GM19351 (cell line): ENCODE measurements at regions not wholly inside any gene's neighbourhood (a gene's known extent, or its start where the extent isn't known, plus 50 kb on each side); places are given as distances from the start of the nearest gene placed in this dataset.

ENCODE experiments used
- ATAC-seq: cut with Tn5 transposase; IDR thresholded peaks from one replicate; pipeline ENCODE4 v1.9.1; 2021; ENCODE audit warnings: mild to moderate bottlenecking, moderate library complexity; ENCODE audit not compliant: unreplicated experiment

- ATAC-seq = no peak
These were observed 346.6 kb downstream of the MN1 start for GRCh38 chr22:27454807-27455450.

- no peak for ATAC-seq
These were observed 346.0 kb downstream of the MN1 start for GRCh38 chr22:27455526-27455925.

- no peak for ATAC-seq
These were observed 344.7 kb downstream of the MN1 start for GRCh38 chr22:27456696-27457503.

GRCh38 chr22:27459999-27460398, 341.6 kb downstream of the MN1 start:
- no peak for ATAC-seq

GRCh38 chr22:27460591-27461347, 340.8 kb downstream of the MN1 start:
- ATAC-seq = no peak

- no peak for ATAC-seq
These were observed 340.1 kb downstream of the MN1 start for GRCh38 chr22:27461470-27461869.

- ATAC-seq = no peak
These were observed 339.4 kb downstream of the MN1 start for GRCh38 chr22:27462190-27462589.

GRCh38 chr22:27463121-27463660, 338.4 kb downstream of the MN1 start:
- no peak for ATAC-seq

GRCh38 chr22:27466229-27466628, 335.3 kb downstream of the MN1 start:
- no peak for ATAC-seq

- ATAC-seq = no peak
These were observed 334.6 kb downstream of the MN1 start for GRCh38 chr22:27466778-27467438.

- no peak for ATAC-seq
These were observed 333.8 kb downstream of the MN1 start for GRCh38 chr22:27467711-27468110.

GRCh38 chr22:27468712-27469111, 332.8 kb downstream of the MN1 start:
- ATAC-seq = no peak

GRCh38 chr22:27470169-27470772, 331.3 kb downstream of the MN1 start:
- no peak for ATAC-seq

GRCh38 chr22:27472975-27473374, 328.6 kb downstream of the MN1 start:
- ATAC-seq = no peak

GRCh38 chr22:27473533-27473932, 328.0 kb downstream of the MN1 start:
- ATAC-seq = no peak

- ATAC-seq = no peak
These were observed 327.4 kb downstream of the MN1 start for GRCh38 chr22:27474112-27474571.

GRCh38 chr22:27474711-27475547, 326.6 kb downstream of the MN1 start:
- ATAC-seq = no peak

GRCh38 chr22:27475548-27475897, 326.0 kb downstream of the MN1 start:
- no peak for ATAC-seq

- no peak for ATAC-seq
These were observed 325.2 kb downstream of the MN1 start for GRCh38 chr22:27476318-27476717.

GRCh38 chr22:27476729-27477128, 324.8 kb downstream of the MN1 start:
- ATAC-seq = no peak
